COLO829 (cell line): ENCODE measurements at regions not wholly inside any gene's neighbourhood (a gene's known extent, or its start where the extent isn't known, plus 50 kb on each side); places are given as distances from the start of the nearest gene placed in this dataset.
"Not testable (repeated sequence)": the region's sequence is repeated elsewhere in the genome, so short reads cannot be mapped to it uniquely, and the experiment has no call there.

Source experiments
- DNase-seq: peaks from one replicate; pipeline ENCODE4 v3.0.0; 2012; ENCODE audit warnings: low spot score

GRCh38 chr1:166695834-166696233 lies 143.4 kb upstream of the POGK start:
- DNase-seq = not testable (repeated sequence)

GRCh38 chr1:166698771-166699170 lies 140.5 kb upstream of the POGK start:
- DNase-seq = no peak

- DNase-seq = no peak
Observed at GRCh38 chr1:166699613-166700012, 139.7 kb upstream of the POGK start.

- DNase-seq = no peak
Observed at GRCh38 chr1:166700696-166701095, 138.6 kb upstream of the POGK start.

- DNase-seq = no peak
Observed at GRCh38 chr1:166701603-166702100, 137.6 kb upstream of the POGK start.

- DNase-seq = no peak
Observed at GRCh38 chr1:166703141-166703540, 136.1 kb upstream of the POGK start.

- no peak for DNase-seq
Observed at GRCh38 chr1:166703726-166704462, 135.4 kb upstream of the POGK start.

- no peak for DNase-seq
Observed at GRCh38 chr1:166705376-166706289, 133.6 kb upstream of the POGK start.

GRCh38 chr1:166716620-166717019 lies 122.7 kb upstream of the POGK start:
- DNase-seq = no peak

GRCh38 chr1:166721145-166721544 lies 118.1 kb upstream of the POGK start:
- DNase-seq = no peak

- peak; percentile 4 for DNase-seq
Observed at GRCh38 chr1:166730299-166730888, 108.9 kb upstream of the POGK start.

- no peak for DNase-seq
Observed at GRCh38 chr1:166738140-166738539, 101.1 kb upstream of the POGK start.

- DNase-seq = no peak
Observed at GRCh38 chr1:166738873-166739272, 100.4 kb upstream of the POGK start.

- DNase-seq = no peak
Observed at GRCh38 chr1:166740668-166741276, 98.5 kb upstream of the POGK start.

- DNase-seq = no peak
Observed at GRCh38 chr1:166763318-166763717, 76.0 kb upstream of the POGK start.

GRCh38 chr1:166766942-166767341 lies 72.3 kb upstream of the POGK start:
- no peak for DNase-seq

GRCh38 chr1:166784646-166785045 lies 54.6 kb upstream of the POGK start:
- not testable (repeated sequence) for DNase-seq

GRCh38 chr1:166785987-166786386 lies 53.3 kb upstream of the POGK start:
- no peak for DNase-seq

- DNase-seq = no peak
Observed at GRCh38 chr1:166789286-166789685, 50.0 kb upstream of the POGK start.
